IPS-NIHi7 (cell line): ENCODE measurements at regions not wholly inside any gene's neighbourhood (a gene's known extent, or its start where the extent isn't known, plus 50 kb on each side); places are given as distances from the start of the nearest gene placed in this dataset.
"Not testable (repeated sequence)": the region's sequence is repeated elsewhere in the genome, so short reads cannot be mapped to it uniquely, and the experiment has no call there.

Experiments used
- DNase-seq: peaks from one replicate; pipeline ENCODE4 v3.0.0; 2012; ENCODE audit warnings: mixed read lengths; ENCODE audit errors: extremely low spot score

GRCh38 chr12:91889910-91890309 is 255.7 kb downstream of the BTG1 start:
- no peak for DNase-seq

GRCh38 chr12:91889059-91889458 is 256.6 kb downstream of the BTG1 start:
- no peak for DNase-seq

- no peak for DNase-seq
Observed at GRCh38 chr12:91887957-91888356, 257.7 kb downstream of the BTG1 start.

- no peak for DNase-seq
Observed at GRCh38 chr12:91885851-91886731, 259.6 kb downstream of the BTG1 start.

- no peak for DNase-seq
Observed at GRCh38 chr12:91884230-91884629, 261.4 kb downstream of the BTG1 start.

GRCh38 chr12:91883811-91884210 is 261.8 kb downstream of the BTG1 start:
- DNase-seq: no peak

- DNase-seq: no peak
Observed at GRCh38 chr12:91882910-91883309, 262.7 kb downstream of the BTG1 start.

- DNase-seq: no peak
Observed at GRCh38 chr12:91880528-91880927, 265.1 kb downstream of the BTG1 start.

- no peak for DNase-seq
Observed at GRCh38 chr12:91877456-91878235, 268.0 kb downstream of the BTG1 start.

GRCh38 chr12:91877022-91877421 is 268.6 kb downstream of the BTG1 start:
- no peak for DNase-seq

GRCh38 chr12:91875671-91876070 is 270.0 kb downstream of the BTG1 start:
- DNase-seq: not testable (repeated sequence)

- no peak for DNase-seq
Observed at GRCh38 chr12:91874086-91874865, 271.4 kb downstream of the BTG1 start.

- no peak for DNase-seq
Observed at GRCh38 chr12:91871751-91872150, 273.9 kb downstream of the BTG1 start.

GRCh38 chr12:91870872-91871707 is 274.6 kb downstream of the BTG1 start:
- no peak for DNase-seq

- no peak for DNase-seq
Observed at GRCh38 chr12:91868054-91868453, 277.6 kb downstream of the BTG1 start.

- no peak for DNase-seq
Observed at GRCh38 chr12:91866566-91866965, 279.1 kb downstream of the BTG1 start.

GRCh38 chr12:91863702-91864101 is 281.9 kb downstream of the BTG1 start:
- DNase-seq: no peak

- no peak for DNase-seq
Observed at GRCh38 chr12:91861554-91861953, 284.1 kb downstream of the BTG1 start.

- no peak for DNase-seq
Observed at GRCh38 chr12:91859347-91859746, 286.3 kb downstream of the BTG1 start.

GRCh38 chr12:91857813-91858542 is 287.7 kb downstream of the BTG1 start:
- no peak for DNase-seq

- DNase-seq: no peak
Observed at GRCh38 chr12:91854725-91855124, 290.9 kb downstream of the BTG1 start.
